IPS DF 6.9 (cell line): ENCODE measurements at regions not wholly inside any gene's neighbourhood (a gene's known extent, or its start where the extent isn't known, plus 50 kb on each side); places are given as distances from the start of the nearest gene placed in this dataset.

Experiments used
- DNase-seq: peaks from one replicate; pipeline ENCODE4 v3.0.0-alpha.2; 2013; ENCODE audit warnings: low read depth, low spot score
- H3K27ac ChIP-seq: one replicate; pipeline ENCODE4 v1.5.1; 2013; ENCODE audit warnings: low read length, control low read depth
- H3K27me3 ChIP-seq: 2 replicates; pipeline ENCODE4 v1.6.1; 2013; ENCODE audit warnings: mild to moderate bottlenecking, low read length; ENCODE audit not compliant: control insufficient read depth, insufficient read depth
- H3K36me3 ChIP-seq: 2 replicates; pipeline ENCODE4 v1.6.1; 2013; ENCODE audit warnings: low read length; ENCODE audit not compliant: control insufficient read depth, insufficient read depth
- H3K4me1 ChIP-seq: 2 replicates; pipeline ENCODE4 v1.6.1; 2013; ENCODE audit warnings: low read length; ENCODE audit not compliant: control insufficient read depth, insufficient read depth
- H3K4me3 ChIP-seq: 2 replicates; pipeline ENCODE4 v1.5.1; 2013; ENCODE audit warnings: mild to moderate bottlenecking, low read length
- H3K9me3 ChIP-seq: 2 replicates; pipeline ENCODE4 v1.6.1; 2013; ENCODE audit warnings: low read length, inconsistent platforms; ENCODE audit not compliant: control insufficient read depth, insufficient read depth
- WGBS: extraction: QIAGEN DNeasy Blood & Tissue Kit; methylation state at CpG from one replicate; pipeline ENCODE4 v1.1.7; 2013; ENCODE audit warnings: mixed read lengths, missing lambda C conversion rate; ENCODE audit not compliant: insufficient read length, insufficient coverage; 5-methylcytosine and 5-hydroxymethylcytosine counted together

GRCh38 chr1:14242870-14243269, 355.6 kb upstream of the KAZN start:
- Histone ChIP-seq H3K27me3 (no peaks in the 10 kb centered on the region), H3K36me3 (no peaks in the 10 kb centered on the region), H3K9me3 (no peaks in the 10 kb centered on the region), H3K27ac (no peak overlapping the region), H3K4me1 (no peaks in the 10 kb centered on the region), H3K4me3 (no peak overlapping the region)
- no peak for DNase-seq
- no CpG with 5 or more reads among the region's 8 CpGs for WGBS

- H3K4me3 ChIP-seq, result no peak overlapping the region
- WGBS, result no CpG with 5 or more reads among the region's 2 CpGs
- no peaks in the 10 kb centered on the region for H3K36me3 ChIP-seq
- H3K4me1 ChIP-seq, result no peaks in the 10 kb centered on the region
- DNase-seq, result no peak
- no peaks in the 10 kb centered on the region for H3K27me3 ChIP-seq
- H3K9me3 ChIP-seq, result no peaks in the 10 kb centered on the region
- no peak overlapping the region for H3K27ac ChIP-seq
Measured at GRCh38 chr1:14245954-14246353, 352.5 kb upstream of the KAZN start.

- WGBS, result no CpG with 5 or more reads among the region's 5 CpGs
- no peaks in the 10 kb centered on the region for H3K4me1 ChIP-seq
- H3K9me3 ChIP-seq, result no peaks in the 10 kb centered on the region
- H3K27ac ChIP-seq, result no peak overlapping the region
- H3K36me3 ChIP-seq, result no peaks in the 10 kb centered on the region
- no peak overlapping the region for H3K4me3 ChIP-seq
- DNase-seq, result no peak
- H3K27me3 ChIP-seq, result no peaks in the 10 kb centered on the region
Measured at GRCh38 chr1:14246471-14246870, 352.0 kb upstream of the KAZN start.

GRCh38 chr1:14247666-14248065, 350.8 kb upstream of the KAZN start:
- WGBS, result no CpG with 5 or more reads among the region's 6 CpGs
- Histone ChIP-seq H3K27ac (no peak overlapping the region), H3K36me3 (no peaks in the 10 kb centered on the region), H3K4me1 (no peaks in the 10 kb centered on the region), H3K27me3 (no peaks in the 10 kb centered on the region), H3K9me3 (no peaks in the 10 kb centered on the region), H3K4me3 (no peak overlapping the region)
- DNase-seq, result no peak

- no peaks in the 10 kb centered on the region for H3K27me3 ChIP-seq
- H3K4me1 ChIP-seq, result no peaks in the 10 kb centered on the region
- no peak overlapping the region for H3K4me3 ChIP-seq
- H3K36me3 ChIP-seq, result no peaks in the 10 kb centered on the region
- no peak for DNase-seq
- no peak overlapping the region for H3K27ac ChIP-seq
- no peaks in the 10 kb centered on the region for H3K9me3 ChIP-seq
- no CpG with 5 or more reads among the region's 2 CpGs for WGBS
Measured at GRCh38 chr1:14251871-14252270, 346.6 kb upstream of the KAZN start.

- Histone ChIP-seq H3K9me3 (no peaks in the 10 kb centered on the region), H3K4me3 (no peak overlapping the region), H3K4me1 (no peaks in the 10 kb centered on the region), H3K36me3 (no peaks in the 10 kb centered on the region), H3K27me3 (no peaks in the 10 kb centered on the region), H3K27ac (no peak overlapping the region)
- no CpG with 5 or more reads among the region's 7 CpGs for WGBS
- DNase-seq, result no peak
Measured at GRCh38 chr1:14253676-14254075, 344.8 kb upstream of the KAZN start.

GRCh38 chr1:14254251-14254650, 344.2 kb upstream of the KAZN start:
- Histone ChIP-seq H3K27ac (no peak overlapping the region), H3K4me1 (no peaks in the 10 kb centered on the region), H3K4me3 (no peak overlapping the region), H3K9me3 (no peaks in the 10 kb centered on the region), H3K36me3 (no peaks in the 10 kb centered on the region), H3K27me3 (no peaks in the 10 kb centered on the region)
- no CpG with 5 or more reads among the region's 6 CpGs for WGBS
- no peak for DNase-seq

GRCh38 chr1:14255233-14255632, 343.3 kb upstream of the KAZN start:
- DNase-seq, result no peak
- Histone ChIP-seq H3K4me1 (no peaks in the 10 kb centered on the region), H3K9me3 (no peaks in the 10 kb centered on the region), H3K36me3 (no peaks in the 10 kb centered on the region), H3K4me3 (no peak overlapping the region), H3K27ac (no peak overlapping the region), H3K27me3 (no peaks in the 10 kb centered on the region)
- WGBS, result no CpG with 5 or more reads among the region's 3 CpGs

GRCh38 chr1:14255711-14256110, 342.8 kb upstream of the KAZN start:
- WGBS, result no CpG with 5 or more reads among the region's 2 CpGs
- Histone ChIP-seq H3K4me1 (no peaks in the 10 kb centered on the region), H3K9me3 (no peaks in the 10 kb centered on the region), H3K4me3 (no peak overlapping the region), H3K27ac (no peak overlapping the region), H3K36me3 (no peaks in the 10 kb centered on the region), H3K27me3 (no peaks in the 10 kb centered on the region)
- no peak for DNase-seq

GRCh38 chr1:14259191-14259757, 339.2 kb upstream of the KAZN start:
- DNase-seq, result no peak
- Histone ChIP-seq H3K36me3 (no peaks in the 10 kb centered on the region), H3K9me3 (no peaks in the 10 kb centered on the region), H3K27ac (no peak overlapping the region), H3K4me3 (no peak overlapping the region), H3K4me1 (0 out of 2 replicates have a peak, but pooled peaks cover 2% of the 10 kb centered on the region), H3K27me3 (no peaks in the 10 kb centered on the region)
- no CpG with 5 or more reads among the region's 13 CpGs for WGBS

GRCh38 chr1:14260480-14260879, 338.0 kb upstream of the KAZN start:
- no CpG with 5 or more reads among the region's 8 CpGs for WGBS
- no peak for DNase-seq
- H3K4me3 ChIP-seq, result no peak overlapping the region
- H3K4me1 ChIP-seq, result 0 out of 2 replicates have a peak, but pooled peaks cover 2% of the 10 kb centered on the region
- no peaks in the 10 kb centered on the region for H3K27me3 ChIP-seq
- no peaks in the 10 kb centered on the region for H3K9me3 ChIP-seq
- H3K36me3 ChIP-seq, result no peaks in the 10 kb centered on the region
- H3K27ac ChIP-seq, result no peak overlapping the region
